RWPE1 (cell line): ENCODE measurements at regions not wholly inside any gene's neighbourhood (a gene's known extent, or its start where the extent isn't known, plus 50 kb on each side); places are given as distances from the start of the nearest gene placed in this dataset.
"Not testable (repeated sequence)": the region's sequence is repeated elsewhere in the genome, so short reads cannot be mapped to it uniquely, and the experiment has no call there.

ENCODE experiments used
- CTCF ChIA-PET: fragments of 350-600 bp; sonication (Branson Sonifier 250); formaldehyde crosslinking; extraction: SDS; loops from one replicate; lab custom pipeline; 2021; lab: Yijun Ruan, JAX
- POLR2A ChIA-PET: fragments of 400-600 bp; formaldehyde crosslinking; extraction: SDS; loops from one replicate; lab custom pipeline; 2020; ENCODE audit warnings: antibody characterized with exemption; ENCODE audit not compliant: low non-redundant PET; lab: Yijun Ruan, JAX
- DNase-seq: peaks from one replicate; pipeline ENCODE4 v3.0.0; 2012; ENCODE audit warnings: low spot score
- H3K27ac ChIP-seq: fragments of 450-650 bp; 2 replicates; pipeline ENCODE4 v1.5.1; 2017
- TF ChIP-seq, protein P1 (sequence below): fragments of 450-650 bp; conservative IDR thresholded peaks from 2 replicates; pipeline ENCODE4 v1.5.1; 2017; ENCODE audit warnings: low read depth, mild to moderate bottlenecking

DNA sequence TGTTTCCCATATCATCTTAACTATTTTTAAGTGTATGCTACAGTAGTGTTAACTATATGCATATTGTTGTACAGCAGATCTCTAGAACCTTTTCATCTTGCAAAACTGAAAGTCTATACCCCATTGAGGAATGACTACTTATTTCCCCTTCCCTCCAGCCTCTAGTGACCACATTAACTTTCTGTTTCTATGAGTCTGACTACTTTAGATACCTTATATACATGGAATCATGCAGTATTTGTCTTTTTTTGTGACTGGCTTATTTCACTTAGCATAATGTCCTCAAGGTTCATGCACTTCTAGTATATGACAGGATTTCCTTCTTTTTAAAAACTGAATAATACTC, 96.5 kb upstream of the BTG3 start:
- ChIA-PET POLR2A (no interaction called here), CTCF (no interaction called here)
- no peak for DNase-seq
- TF ChIP-seq, protein P1, sequence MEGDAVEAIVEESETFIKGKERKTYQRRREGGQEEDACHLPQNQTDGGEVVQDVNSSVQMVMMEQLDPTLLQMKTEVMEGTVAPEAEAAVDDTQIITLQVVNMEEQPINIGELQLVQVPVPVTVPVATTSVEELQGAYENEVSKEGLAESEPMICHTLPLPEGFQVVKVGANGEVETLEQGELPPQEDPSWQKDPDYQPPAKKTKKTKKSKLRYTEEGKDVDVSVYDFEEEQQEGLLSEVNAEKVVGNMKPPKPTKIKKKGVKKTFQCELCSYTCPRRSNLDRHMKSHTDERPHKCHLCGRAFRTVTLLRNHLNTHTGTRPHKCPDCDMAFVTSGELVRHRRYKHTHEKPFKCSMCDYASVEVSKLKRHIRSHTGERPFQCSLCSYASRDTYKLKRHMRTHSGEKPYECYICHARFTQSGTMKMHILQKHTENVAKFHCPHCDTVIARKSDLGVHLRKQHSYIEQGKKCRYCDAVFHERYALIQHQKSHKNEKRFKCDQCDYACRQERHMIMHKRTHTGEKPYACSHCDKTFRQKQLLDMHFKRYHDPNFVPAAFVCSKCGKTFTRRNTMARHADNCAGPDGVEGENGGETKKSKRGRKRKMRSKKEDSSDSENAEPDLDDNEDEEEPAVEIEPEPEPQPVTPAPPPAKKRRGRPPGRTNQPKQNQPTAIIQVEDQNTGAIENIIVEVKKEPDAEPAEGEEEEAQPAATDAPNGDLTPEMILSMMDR, result no peak
- no peak overlapping the region for H3K27ac ChIP-seq

DNA sequence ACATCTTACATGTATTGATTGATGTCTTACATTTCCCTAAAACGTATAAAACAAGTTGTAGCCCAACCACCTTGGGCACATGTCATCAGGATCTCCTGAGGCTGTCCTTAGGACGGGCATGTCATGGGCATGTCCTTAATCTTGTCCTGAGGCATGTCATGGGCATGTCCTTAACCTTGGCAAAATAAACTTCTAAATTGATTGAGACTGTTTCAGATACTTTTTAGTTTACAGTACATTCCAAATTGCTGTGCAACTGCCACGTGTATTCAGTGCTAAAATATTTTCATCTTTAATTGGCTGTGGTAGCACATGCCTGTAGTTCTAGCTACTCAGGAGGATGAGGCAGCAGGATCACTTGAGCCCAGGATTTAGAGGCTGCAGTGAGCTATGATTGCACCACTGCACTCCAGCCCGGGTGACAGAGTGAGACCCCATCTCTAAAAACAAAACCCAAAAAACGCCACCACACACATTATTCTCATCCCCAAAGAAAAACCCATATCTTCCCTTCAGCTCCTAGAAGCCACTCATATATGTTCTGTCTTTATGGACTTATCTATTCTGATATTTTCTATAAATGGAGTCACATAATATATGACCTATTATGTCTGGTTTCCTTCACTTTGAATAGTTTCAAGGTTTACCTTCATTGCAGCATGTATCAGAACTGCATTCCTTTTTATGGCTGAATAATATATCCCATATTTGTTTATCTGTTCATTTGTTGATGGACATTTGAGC, 96.0 kb upstream of the BTG3 start:
- ChIA-PET POLR2A (no interaction called here), CTCF (interaction anchor here (0.7 kb wide), 1 partner anchor 11 kb away, joined by 5 read pairs; no protein-coding TSS in a partner anchor)

DNA sequence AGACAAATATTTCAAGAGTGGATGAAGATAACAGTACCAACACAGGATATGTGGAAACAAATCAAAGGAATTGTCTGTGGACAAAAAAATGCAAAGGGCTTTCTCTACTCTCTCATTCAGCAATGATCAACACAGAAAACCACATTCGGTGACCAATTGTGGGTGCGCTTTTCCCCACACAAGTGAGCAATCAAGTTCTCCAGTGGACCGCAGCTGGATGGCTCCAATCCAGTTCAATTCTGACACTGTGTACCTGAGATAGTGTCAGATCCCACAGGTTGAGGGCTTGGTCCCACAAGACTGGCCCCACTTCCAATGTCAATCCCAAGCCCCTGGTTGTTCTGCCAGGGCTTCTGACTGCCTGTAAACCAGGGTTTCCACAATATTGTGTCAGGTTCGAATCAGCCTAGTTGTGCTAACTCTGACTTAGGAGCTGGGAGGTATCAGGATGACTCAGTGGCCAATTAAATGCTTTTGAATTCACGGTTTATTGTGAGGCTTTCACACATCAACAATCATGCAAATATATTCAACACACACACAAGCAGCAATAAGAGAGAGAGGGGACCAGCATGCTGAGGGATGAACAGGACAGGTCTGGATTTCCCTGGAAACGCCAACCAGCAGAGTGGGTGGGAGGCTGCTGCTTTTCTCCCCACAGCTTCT, 87.0 kb upstream of the BTG3 start:
- DNase-seq, result no peak
- TF ChIP-seq, protein P1, result no peak
- no peak overlapping the region for H3K27ac ChIP-seq
- ChIA-PET CTCF (no interaction called here), POLR2A (no interaction called here)

More for the DNA sequence above, 96.0 kb upstream of the BTG3 start:
- TF ChIP-seq, protein P1, result no peak
- no peak for DNase-seq
- H3K27ac ChIP-seq, result peak overlapping the region; percentile 57

DNA sequence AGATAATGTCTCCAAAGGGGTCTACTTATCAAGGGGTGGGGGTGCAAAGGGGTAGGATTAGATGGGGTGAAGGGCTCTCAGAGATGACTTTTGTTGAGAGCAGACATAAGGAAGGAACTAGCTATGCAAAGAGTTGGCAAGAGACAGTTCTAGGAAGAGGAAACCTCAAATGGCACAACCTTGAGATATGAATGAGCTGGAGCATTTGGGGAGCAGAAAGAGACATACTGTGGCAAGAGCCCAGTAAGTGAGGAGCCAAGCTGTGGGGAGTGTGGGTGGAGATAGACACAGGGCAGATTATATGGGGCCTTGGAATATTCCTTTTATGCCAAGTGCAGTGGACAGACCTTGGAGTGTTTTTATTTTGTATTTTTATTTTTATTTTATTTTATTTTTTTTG, 84.8 kb upstream of the BTG3 start:
- POLR2A ChIA-PET, result no interaction called here

DNA sequence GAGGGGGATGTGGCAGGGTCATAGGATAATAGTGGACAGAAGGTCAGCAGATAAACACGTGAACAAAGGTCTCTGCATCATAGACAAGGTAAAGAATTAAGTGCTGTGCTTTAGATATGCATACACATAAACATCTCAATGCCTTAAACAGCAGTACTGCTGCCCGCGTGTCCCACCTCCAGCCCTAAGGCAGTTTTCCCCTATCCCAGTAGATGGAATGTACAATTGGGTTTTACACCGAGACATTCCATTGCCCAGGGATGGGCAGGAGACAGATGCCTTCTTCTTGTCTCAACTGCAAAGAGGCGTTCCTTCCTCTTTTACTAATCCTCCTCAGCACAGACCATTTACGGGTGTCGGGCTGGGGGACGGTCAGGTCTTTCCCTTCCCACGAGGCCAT, 81.7 kb upstream of the BTG3 start:
- CTCF ChIA-PET, POLR2A ChIA-PET, DNase-seq, H3K27ac ChIP-seq: not testable (repeated sequence)

More for the DNA sequence above, 84.8 kb upstream of the BTG3 start:
- TF ChIP-seq, protein P1, result no peak
- H3K27ac ChIP-seq, result no peak overlapping the region
- no peak for DNase-seq
- CTCF ChIA-PET, result interaction anchor here (0.6 kb wide), 1 partner anchor 11 kb away, joined by 5 read pairs; no protein-coding TSS in a partner anchor

DNA sequence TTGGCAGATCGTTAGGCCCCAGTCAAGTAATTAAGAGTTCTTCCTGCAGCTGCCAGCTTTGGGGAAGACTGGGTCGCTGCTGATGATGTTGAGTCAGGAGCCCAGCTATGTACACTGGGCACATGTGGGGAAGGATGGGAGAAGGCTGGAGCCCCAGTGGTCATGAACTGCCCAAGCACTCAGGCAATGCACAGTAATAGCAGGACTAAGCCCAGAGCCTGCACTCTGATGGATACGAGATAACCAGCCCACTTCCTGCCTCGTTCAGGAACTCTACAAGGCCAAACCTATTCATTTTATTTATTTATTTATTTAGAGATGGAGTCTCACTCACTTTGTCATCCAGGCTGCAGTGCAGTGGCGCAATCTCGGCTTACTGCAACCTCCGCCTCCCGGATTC, 81.1 kb upstream of the BTG3 start:
- ChIA-PET CTCF (no interaction called here), POLR2A (no interaction called here)
- TF ChIP-seq, protein P1, result no peak
- H3K27ac ChIP-seq, result no peak overlapping the region
- DNase-seq, result no peak

DNA sequence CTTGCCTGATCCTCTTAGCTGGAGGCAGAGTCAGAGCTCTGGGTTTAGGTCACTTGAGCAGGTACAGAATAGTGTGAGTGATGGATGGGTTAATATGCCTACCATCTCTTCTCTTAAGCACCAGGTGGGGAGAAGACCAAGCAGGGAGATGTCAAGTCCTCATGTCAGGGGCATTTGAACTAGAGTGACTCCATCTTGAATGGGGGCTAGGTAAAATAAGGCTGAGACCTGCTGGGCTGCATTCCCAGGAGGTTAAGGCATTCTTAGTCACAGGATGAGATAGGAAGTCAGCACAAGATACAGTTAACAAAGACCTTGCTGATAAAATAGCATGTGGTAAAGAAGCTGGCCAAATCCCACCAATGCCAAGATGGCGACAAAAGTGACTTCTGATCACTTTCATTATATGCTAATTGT, 77.4 kb upstream of the BTG3 start:
- peak overlapping the region; percentile 98 for H3K27ac ChIP-seq
- DNase-seq, result no peak
- CTCF ChIA-PET, result no interaction called here
- POLR2A ChIA-PET, result interaction anchor here (1.1 kb wide), 1 partner anchor 128 kb away, joined by 3 read pairs; no protein-coding TSS in a partner anchor
- TF ChIP-seq, protein P1, result no peak
